ENCODE measurements at regions not wholly inside any gene's neighbourhood (a gene's known extent, or its start where the extent isn't known, plus 50 kb on each side); places are given as distances from the start of the nearest gene placed in this dataset.

DNA sequence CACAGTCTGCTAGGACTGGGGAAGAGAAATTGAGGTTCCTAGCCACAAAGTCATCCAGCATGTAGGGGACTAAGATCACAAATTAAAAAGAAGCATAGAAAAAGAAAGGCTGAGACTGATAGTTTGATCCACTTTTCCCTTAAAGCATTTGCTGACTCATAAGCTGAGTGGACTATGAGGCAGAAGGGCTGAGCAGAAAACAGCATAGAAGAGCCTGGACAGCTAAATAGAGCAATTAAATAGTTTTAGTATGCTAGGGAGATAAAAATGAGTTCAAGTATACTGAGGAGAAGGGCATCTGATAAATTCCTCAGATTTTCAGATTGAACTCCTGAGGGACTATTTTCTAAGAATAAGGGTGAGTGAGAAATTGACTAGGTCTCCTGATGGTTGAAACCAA lies 155.9 kb upstream of the EGR2 start:
- TF ChIP-seq, protein P1, sequence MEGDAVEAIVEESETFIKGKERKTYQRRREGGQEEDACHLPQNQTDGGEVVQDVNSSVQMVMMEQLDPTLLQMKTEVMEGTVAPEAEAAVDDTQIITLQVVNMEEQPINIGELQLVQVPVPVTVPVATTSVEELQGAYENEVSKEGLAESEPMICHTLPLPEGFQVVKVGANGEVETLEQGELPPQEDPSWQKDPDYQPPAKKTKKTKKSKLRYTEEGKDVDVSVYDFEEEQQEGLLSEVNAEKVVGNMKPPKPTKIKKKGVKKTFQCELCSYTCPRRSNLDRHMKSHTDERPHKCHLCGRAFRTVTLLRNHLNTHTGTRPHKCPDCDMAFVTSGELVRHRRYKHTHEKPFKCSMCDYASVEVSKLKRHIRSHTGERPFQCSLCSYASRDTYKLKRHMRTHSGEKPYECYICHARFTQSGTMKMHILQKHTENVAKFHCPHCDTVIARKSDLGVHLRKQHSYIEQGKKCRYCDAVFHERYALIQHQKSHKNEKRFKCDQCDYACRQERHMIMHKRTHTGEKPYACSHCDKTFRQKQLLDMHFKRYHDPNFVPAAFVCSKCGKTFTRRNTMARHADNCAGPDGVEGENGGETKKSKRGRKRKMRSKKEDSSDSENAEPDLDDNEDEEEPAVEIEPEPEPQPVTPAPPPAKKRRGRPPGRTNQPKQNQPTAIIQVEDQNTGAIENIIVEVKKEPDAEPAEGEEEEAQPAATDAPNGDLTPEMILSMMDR (IDR thresholded peaks at IDR 0.05), result no peak
- no peak for TF ChIP-seq POLR2A (IDR thresholded peaks at IDR 0.05)
